HepG2 (cell line): ENCODE measurements at regions not wholly inside any gene's neighbourhood (a gene's known extent, or its start where the extent isn't known, plus 50 kb on each side); places are given as distances from the start of the nearest gene placed in this dataset.
A peak's percentile ranks its signal among the peaks of the same experiment; 100 is the strongest.

Experiments
- ATAC-seq: fragments of 200-7000 bp; cut with Tn5 transposase; 3 replicates; pipeline ENCODE4 v1.9.1; 2020; ENCODE audit warnings: mild to moderate bottlenecking, moderate library complexity
- BruUV-seq: library from RNA; stranded (reverse); fragments of 400-500 nt; replicated peaks from 2 replicates; lab custom pipeline; 2021; lab: Mats Ljungman, UMichigan
- CTCF ChIA-PET: fragments of 300-600 bp; formaldehyde crosslinking; extraction: SDS; loops from one replicate; lab custom pipeline; 2021; ENCODE audit warnings: low total read pairs, inconsistent platforms, low intra/inter-chr PET ratio; lab: Yijun Ruan, JAX
- POLR2A ChIA-PET: fragments of 350-600 bp; sonication (Branson Sonifier 250); formaldehyde crosslinking; loops from one replicate; lab custom pipeline; 2020; ENCODE audit warnings: antibody characterized with exemption, inconsistent platforms; lab: Yijun Ruan, JAX
- DNase-seq: peaks from one replicate; pipeline ENCODE4 v3.0.0-alpha.2; 2015; ENCODE audit warnings: low spot score
- FAIRE-seq: peaks from 3 replicates; lab custom pipeline; 2011; peaks lifted over from hg19 to GRCh38; lab: Jason Lieb, UNC
- H2AFZ ChIP-seq: one replicate; pipeline ENCODE4 v1.6.1; 2011; ENCODE audit warnings: low read length, inconsistent platforms
- H3K27ac ChIP-seq: fragments of 300-600 bp; 3 replicates; pipeline ENCODE4 v1.8.0; 2011; ENCODE audit warnings: mixed run types, mild to moderate bottlenecking, mixed read lengths, low read length, inconsistent platforms; ENCODE audit not compliant: insufficient read depth; ENCODE audit errors: extremely low read length
- H3K27me3 ChIP-seq, 2 experiments: fragments of 200-600 bp in 1 of 2; 2 replicates in 1 of 2; 3 replicates in 1 of 2; pipeline versions ENCODE4 v1.6.0 to v1.8.0; 2011; ENCODE audit warnings: low read length in 2 of 2, mild to moderate bottlenecking in 2 of 2, moderate library complexity in 2 of 2, inconsistent platforms in 1 of 2; ENCODE audit not compliant: insufficient read depth in 2 of 2, control insufficient read depth in 1 of 2
- H3K36me3 ChIP-seq, 2 experiments: fragments of 200-600 bp in 1 of 2; replicated peaks in 1 of 2; 2 replicates in 1 of 2; 3 replicates in 1 of 2; pipeline versions ENCODE4 v1.5.1 to v1.8.0; 2011; ENCODE audit warnings: low read length in 2 of 2, inconsistent platforms in 1 of 2; ENCODE audit not compliant: insufficient read depth in 2 of 2, control insufficient read depth in 1 of 2
- H3K4me1 ChIP-seq: 2 replicates; pipeline ENCODE4 v1.5.1; 2012; ENCODE audit warnings: low read length, inconsistent platforms; ENCODE audit not compliant: insufficient read depth
- H3K4me2 ChIP-seq: 2 replicates; pipeline ENCODE4 v1.6.0; 2011; ENCODE audit warnings: low read depth, low read length, inconsistent platforms
- H3K4me3 ChIP-seq, 3 experiments: fragments of 200-600 bp in 1 of 3; sonication (generic), shearing (Covaris generic) in 1 of 3; replicated peaks in 1 of 3; 2 replicates each; pipeline ENCODE4 v1.5.1; 2011 to 2016; ENCODE audit warnings: low read length in 3 of 3, inconsistent platforms in 2 of 3, low read depth in 2 of 3, mild to moderate bottlenecking in 2 of 3, control low read depth in 1 of 3, mixed read lengths in 1 of 3; ENCODE audit not compliant: insufficient read depth in 1 of 3
- H3K79me2 ChIP-seq: one replicate; pipeline ENCODE4 v1.6.1; 2011; ENCODE audit warnings: low read length, inconsistent platforms; ENCODE audit not compliant: insufficient read depth
- H3K9ac ChIP-seq: 2 replicates; pipeline ENCODE4 v1.6.0; 2011; ENCODE audit warnings: mild to moderate bottlenecking, low read depth, low read length, inconsistent platforms; ENCODE audit not compliant: insufficient read depth
- H3K9me3 ChIP-seq: 2 replicates; pipeline ENCODE4 v1.5.1; 2012; ENCODE audit warnings: mild to moderate bottlenecking, low read length
- H4K20me1 ChIP-seq: 2 replicates; pipeline ENCODE4 v1.6.0; 2011; ENCODE audit warnings: inconsistent platforms, mild to moderate bottlenecking, low read length, moderate library complexity; ENCODE audit not compliant: insufficient read depth
- CHCHD3 ChIP-seq: sonication (generic); formaldehyde crosslinking; IDR thresholded peaks from 2 replicates; pipeline ENCODE4 v1.8.0; 2022; ENCODE audit warnings: mild to moderate bottlenecking, missing genetic modification reagents, moderate library complexity
- MYNN ChIP-seq: sonication (generic); formaldehyde crosslinking; IDR thresholded peaks from 2 replicates; pipeline ENCODE4 v1.4.0; 2020; ENCODE audit warnings: mild to moderate bottlenecking, low read depth, missing genetic modification reagents
- NR0B2 ChIP-seq: sonication (generic); formaldehyde crosslinking; IDR thresholded peaks from 2 replicates; pipeline ENCODE4 v1.4.0; 2020; ENCODE audit warnings: mild to moderate bottlenecking, missing genetic modification reagents
- RAD21 ChIP-seq: fragments of 450-650 bp; formaldehyde crosslinking; IDR thresholded peaks from 2 replicates; pipeline ENCODE4 v1.5.0; 2020; ENCODE audit warnings: mild to moderate bottlenecking
- REL ChIP-seq: sonication (generic); formaldehyde crosslinking; conservative IDR thresholded peaks from 2 replicates; pipeline ENCODE4 v1.8.0; 2022; ENCODE audit warnings: mild to moderate bottlenecking, missing genetic modification reagents, moderate library complexity
- SKIL ChIP-seq: sonication (generic); formaldehyde crosslinking; IDR thresholded peaks from 2 replicates; pipeline ENCODE4 v1.8.0; 2022; ENCODE audit warnings: missing genetic modification reagents, mild to moderate bottlenecking, moderate library complexity, borderline replicate concordance
- SMC3 ChIP-seq: IDR thresholded peaks from 2 replicates; pipeline ENCODE4 v1.6.1; 2011; ENCODE audit warnings: low read length, improper control_type of control experiment
- STAG1 ChIP-seq: sonication (generic); formaldehyde crosslinking; IDR thresholded peaks from 2 replicates; pipeline ENCODE4 v1.4.0; 2020; ENCODE audit warnings: missing genetic modification reagents
- ZNF180 ChIP-seq: sonication (generic); formaldehyde crosslinking; IDR thresholded peaks from 2 replicates; pipeline ENCODE4 v1.4.0; 2020; ENCODE audit warnings: low read depth, missing genetic modification reagents, borderline replicate concordance
- WGBS: methylation state at CpG from one replicate; pipeline ENCODE4 v1.1.6; 2017; ENCODE audit warnings: low lambda C conversion rate; 5-methylcytosine and 5-hydroxymethylcytosine counted together
- in situ Hi-C: cut with HindIII; loops from 2 replicates; pipeline ENCODE4 v1.10.0; 2017; ENCODE audit warnings: low pct_unique_long_range_greater_than_20kb; ENCODE audit not compliant: extremely low pct_ligation_motif_present
- intact Hi-C: fragments of 100-400 bp; cut with micrococcal nuclease; formaldehyde crosslinking; loops from one replicate; pipeline ENCODE4 v1.10.0; 2022; ENCODE audit not compliant: unreplicated experiment
- TF ChIP-seq, protein P1 (sequence below): sonication (generic); formaldehyde crosslinking; conservative IDR thresholded peaks from 2 replicates; pipeline ENCODE4 v1.4.0; 2020; ENCODE audit warnings: missing genetic modification reagents
- TF ChIP-seq, protein P2 (sequence below): sonication (generic); formaldehyde crosslinking; IDR thresholded peaks from 2 replicates; pipeline ENCODE4 v1.5.0; 2020; ENCODE audit warnings: mild to moderate bottlenecking, missing genetic modification reagents, moderate library complexity
- TF ChIP-seq, protein P3 (sequence below): IDR thresholded peaks from 2 replicates; pipeline ENCODE4 v1.6.1; 2016; ENCODE audit warnings: missing genetic modification reagents, missing compliant biosample characterization

GRCh38 chr3:159258934-159259333, 457.1 kb downstream of the MFSD1 start (continued):
- no peak for TF ChIP-seq NR0B2 (CRISPR knock-in tag)
- TF ChIP-seq, protein P1, sequence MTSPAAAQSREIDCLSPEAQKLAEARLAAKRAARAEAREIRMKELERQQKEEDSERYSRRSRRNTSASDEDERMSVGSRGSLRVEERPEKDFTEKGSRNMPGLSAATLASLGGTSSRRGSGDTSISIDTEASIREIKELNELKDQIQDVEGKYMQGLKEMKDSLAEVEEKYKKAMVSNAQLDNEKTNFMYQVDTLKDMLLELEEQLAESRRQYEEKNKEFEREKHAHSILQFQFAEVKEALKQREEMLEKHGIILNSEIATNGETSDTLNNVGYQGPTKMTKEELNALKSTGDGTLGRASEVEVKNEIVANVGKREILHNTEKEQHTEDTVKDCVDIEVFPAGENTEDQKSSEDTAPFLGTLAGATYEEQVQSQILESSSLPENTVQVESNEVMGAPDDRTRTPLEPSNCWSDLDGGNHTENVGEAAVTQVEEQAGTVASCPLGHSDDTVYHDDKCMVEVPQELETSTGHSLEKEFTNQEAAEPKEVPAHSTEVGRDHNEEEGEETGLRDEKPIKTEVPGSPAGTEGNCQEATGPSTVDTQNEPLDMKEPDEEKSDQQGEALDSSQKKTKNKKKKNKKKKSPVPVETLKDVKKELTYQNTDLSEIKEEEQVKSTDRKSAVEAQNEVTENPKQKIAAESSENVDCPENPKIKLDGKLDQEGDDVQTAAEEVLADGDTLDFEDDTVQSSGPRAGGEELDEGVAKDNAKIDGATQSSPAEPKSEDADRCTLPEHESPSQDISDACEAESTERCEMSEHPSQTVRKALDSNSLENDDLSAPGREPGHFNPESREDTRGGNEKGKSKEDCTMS (CRISPR knock-in tag), result no peak
- TF ChIP-seq REL, result no peak
- TF ChIP-seq SKIL (CRISPR knock-in tag), result no peak

DNA sequence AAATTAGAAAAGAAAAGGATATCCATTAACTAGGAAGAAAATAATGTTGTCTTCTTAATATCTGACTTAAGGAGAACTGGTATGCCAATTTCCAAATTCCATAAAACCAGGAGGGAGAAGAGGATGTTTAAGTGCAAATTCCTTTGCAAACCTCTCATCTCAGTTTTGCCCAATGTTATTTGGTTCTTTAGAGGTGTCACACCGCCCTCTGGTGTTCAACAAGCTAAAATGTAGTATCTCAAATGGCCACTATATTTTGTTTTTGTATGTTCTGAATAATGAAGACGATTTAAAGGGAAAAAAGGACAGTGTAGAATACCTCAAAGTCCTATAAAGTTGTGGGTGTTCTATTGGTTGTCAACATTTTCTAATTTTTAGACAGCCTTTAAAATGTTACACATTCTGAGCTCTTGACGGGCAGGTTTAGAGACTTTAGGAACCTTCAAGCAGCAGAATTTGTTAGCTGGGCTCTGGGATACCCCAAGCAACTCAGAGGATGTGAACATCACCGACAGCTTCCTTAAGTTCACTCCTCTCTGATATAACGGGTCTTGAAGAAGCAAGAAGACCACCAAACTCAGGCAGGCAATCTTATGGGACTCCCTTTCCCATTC, 458.3 kb downstream of the MFSD1 start:
- no TSS peak for BruUV-seq
- Histone ChIP-seq H3K27ac (no peak overlapping the region), H3K79me2 (no peaks in the 10 kb centered on the region), H3K9me3 (no peaks in the 10 kb centered on the region), H3K4me2 (no peak overlapping the region), H3K4me3 (no peak overlapping the region), H3K9ac (no peak overlapping the region), H3K36me3 (no peaks in the 10 kb centered on the region), H3K4me1 (no peaks in the 10 kb centered on the region), H4K20me1 (no peaks in the 10 kb centered on the region), H3K27me3 (no peaks in the 10 kb centered on the region), H2AFZ (no peak overlapping the region)
- TF ChIP-seq, protein P2, sequence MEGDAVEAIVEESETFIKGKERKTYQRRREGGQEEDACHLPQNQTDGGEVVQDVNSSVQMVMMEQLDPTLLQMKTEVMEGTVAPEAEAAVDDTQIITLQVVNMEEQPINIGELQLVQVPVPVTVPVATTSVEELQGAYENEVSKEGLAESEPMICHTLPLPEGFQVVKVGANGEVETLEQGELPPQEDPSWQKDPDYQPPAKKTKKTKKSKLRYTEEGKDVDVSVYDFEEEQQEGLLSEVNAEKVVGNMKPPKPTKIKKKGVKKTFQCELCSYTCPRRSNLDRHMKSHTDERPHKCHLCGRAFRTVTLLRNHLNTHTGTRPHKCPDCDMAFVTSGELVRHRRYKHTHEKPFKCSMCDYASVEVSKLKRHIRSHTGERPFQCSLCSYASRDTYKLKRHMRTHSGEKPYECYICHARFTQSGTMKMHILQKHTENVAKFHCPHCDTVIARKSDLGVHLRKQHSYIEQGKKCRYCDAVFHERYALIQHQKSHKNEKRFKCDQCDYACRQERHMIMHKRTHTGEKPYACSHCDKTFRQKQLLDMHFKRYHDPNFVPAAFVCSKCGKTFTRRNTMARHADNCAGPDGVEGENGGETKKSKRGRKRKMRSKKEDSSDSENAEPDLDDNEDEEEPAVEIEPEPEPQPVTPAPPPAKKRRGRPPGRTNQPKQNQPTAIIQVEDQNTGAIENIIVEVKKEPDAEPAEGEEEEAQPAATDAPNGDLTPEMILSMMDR (CRISPR knock-in tag), result peak; percentile 74
- no peak for TF ChIP-seq CHCHD3 (CRISPR knock-in tag)
- peak; percentile 77 for TF ChIP-seq STAG1 (CRISPR knock-in tag)
- peak; percentile 77 for TF ChIP-seq SMC3
- no peak for TF ChIP-seq MYNN (CRISPR knock-in tag)
- TF ChIP-seq, protein P3, sequence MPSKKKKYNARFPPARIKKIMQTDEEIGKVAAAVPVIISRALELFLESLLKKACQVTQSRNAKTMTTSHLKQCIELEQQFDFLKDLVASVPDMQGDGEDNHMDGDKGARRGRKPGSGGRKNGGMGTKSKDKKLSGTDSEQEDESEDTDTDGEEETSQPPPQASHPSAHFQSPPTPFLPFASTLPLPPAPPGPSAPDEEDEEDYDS (CRISPR knock-in tag), result no peak
- TF ChIP-seq RAD21 (CRISPR knock-in tag), result peak; percentile 57
- no peak for TF ChIP-seq ZNF180
- ChIA-PET CTCF (interaction anchor here (0.7 to 3.2 kb wide), 5 partner anchors 130 to 465 kb away, joined by 3 to 33 read pairs (median 7); no protein-coding TSS in a partner anchor), POLR2A (no interaction called here)
- FAIRE-seq (peak; percentile 36), DNase-seq (peak; percentile 56), ATAC-seq (peak; percentile 68)
- intact Hi-C loops (loop anchor here (1.0 to 5.0 kb wide), 4 partner anchors 130 to 742 kb away; no protein-coding TSS in a partner anchor), in situ Hi-C loops (loop anchor here (5.0 to 25.0 kb wide), 3 partner anchors 325 to 727 kb away; partner anchors contain the start of gene IL12A)
- under 1% methylated on average over 5 of the region's 5 CpGs for WGBS
